Suppressor macrophage (primary cell): ENCODE measurements at regions not wholly inside any gene's neighbourhood (a gene's known extent, or its start where the extent isn't known, plus 50 kb on each side); places are given as distances from the start of the nearest gene placed in this dataset.
A peak's percentile ranks its signal among the peaks of the same experiment; 100 is the strongest.
"Not testable (repeated sequence)": the region's sequence is repeated elsewhere in the genome, so short reads cannot be mapped to it uniquely, and the experiment has no call there.

Experiments used
- DNase-seq, 4 experiments: peaks; one replicate each; pipeline ENCODE4 v3.0.0-alpha.2; 2020 to 2022

- DNase-seq: no peak
Measured at GRCh38 chrX:13476384-13476783, 93.0 kb upstream of the EGFL6 start.

GRCh38 chrX:13474164-13474516 is 95.3 kb upstream of the EGFL6 start:
- no peak for DNase-seq

- DNase-seq: peak; percentile 11 to 66 (median 62)
Measured at GRCh38 chrX:13473442-13474163, 95.8 kb upstream of the EGFL6 start.

- no peak for DNase-seq
Measured at GRCh38 chrX:13472975-13473374, 96.4 kb upstream of the EGFL6 start.

GRCh38 chrX:13471269-13471668 is 98.1 kb upstream of the EGFL6 start:
- no peak for DNase-seq

GRCh38 chrX:13470685-13470977 is 98.8 kb upstream of the EGFL6 start:
- no peak for DNase-seq

- peak; percentile 33 to 77 (median 48) for DNase-seq
Measured at GRCh38 chrX:13469963-13470684, 99.3 kb upstream of the EGFL6 start.

- DNase-seq: no peak
Measured at GRCh38 chrX:13468096-13468495, 101.3 kb upstream of the EGFL6 start.

GRCh38 chrX:13467243-13467642 is 102.2 kb upstream of the EGFL6 start:
- no peak for DNase-seq

GRCh38 chrX:13464599-13465275 is 104.7 kb upstream of the EGFL6 start:
- DNase-seq: no peak

- DNase-seq: peak; percentile 18 to 40 (median 34)
Measured at GRCh38 chrX:13463608-13464007, 105.8 kb upstream of the EGFL6 start.

GRCh38 chrX:13452283-13452682 is 117.1 kb upstream of the EGFL6 start:
- no peak for DNase-seq

- no peak for DNase-seq
Measured at GRCh38 chrX:13449441-13449840, 120.0 kb upstream of the EGFL6 start.

GRCh38 chrX:13448941-13449340 is 120.5 kb upstream of the EGFL6 start:
- DNase-seq: no peak

- not testable (repeated sequence) for DNase-seq
Measured at GRCh38 chrX:13441608-13442007, 121.8 kb upstream of the ATXN3L start.

GRCh38 chrX:13440176-13440575 is 120.3 kb upstream of the ATXN3L start:
- no peak for DNase-seq

- no peak for DNase-seq
Measured at GRCh38 chrX:13433298-13433605, 113.4 kb upstream of the ATXN3L start.

- peak; percentile 32 to 71 (median 52) for DNase-seq
Measured at GRCh38 chrX:13432414-13433297, 112.8 kb upstream of the ATXN3L start.

GRCh38 chrX:13430136-13430827 is 110.4 kb upstream of the ATXN3L start:
- peak in 1 of 4 experiments; percentile 34 for DNase-seq

- DNase-seq: peak; percentile 51 to 78 (median 64)
Measured at GRCh38 chrX:13428053-13428786, 108.4 kb upstream of the ATXN3L start.

- DNase-seq: no peak
Measured at GRCh38 chrX:13427441-13428052, 107.7 kb upstream of the ATXN3L start.
